Dermis blood vessel endothelial cell (primary cell): ENCODE measurements at regions not wholly inside any gene's neighbourhood (a gene's known extent, or its start where the extent isn't known, plus 50 kb on each side); places are given as distances from the start of the nearest gene placed in this dataset.

Source experiments
- DNase-seq: peaks from one replicate; pipeline ENCODE4 v3.0.0; 2010

GRCh38 chr7:86942995-86943394, 116.5 kb downstream of the ELAPOR2 start:
- no peak for DNase-seq

GRCh38 chr7:86942081-86942480, 117.4 kb downstream of the ELAPOR2 start:
- peak; percentile 40 for DNase-seq

- peak; percentile 90 for DNase-seq
Measured at GRCh38 chr7:86939197-86939814, 120.1 kb downstream of the ELAPOR2 start.

GRCh38 chr7:86937363-86937878, 122.0 kb downstream of the ELAPOR2 start:
- DNase-seq, result no peak

GRCh38 chr7:86933295-86933845, 126.1 kb downstream of the ELAPOR2 start:
- no peak for DNase-seq

- DNase-seq, result peak; percentile 89
Measured at GRCh38 chr7:86932038-86932512, 127.4 kb downstream of the ELAPOR2 start.

GRCh38 chr7:86931439-86931838, 128.0 kb downstream of the ELAPOR2 start:
- DNase-seq, result no peak

GRCh38 chr7:86930554-86931307, 128.7 kb downstream of the ELAPOR2 start:
- DNase-seq, result no peak

GRCh38 chr7:86929293-86930109, 130.0 kb downstream of the ELAPOR2 start:
- DNase-seq, result no peak

- no peak for DNase-seq
Measured at GRCh38 chr7:86928308-86928707, 131.1 kb downstream of the ELAPOR2 start.

GRCh38 chr7:86926732-86927131, 132.7 kb downstream of the ELAPOR2 start:
- DNase-seq, result peak; percentile 74

GRCh38 chr7:86925221-86925620, 134.2 kb downstream of the ELAPOR2 start:
- no peak for DNase-seq

- DNase-seq, result no peak
Measured at GRCh38 chr7:86923527-86923926, 135.9 kb downstream of the ELAPOR2 start.

- DNase-seq, result no peak
Measured at GRCh38 chr7:86920154-86920553, 139.3 kb downstream of the ELAPOR2 start.

- DNase-seq, result no peak
Measured at GRCh38 chr7:86918245-86918644, 141.2 kb downstream of the ELAPOR2 start.

GRCh38 chr7:86916277-86916825, 143.1 kb downstream of the ELAPOR2 start:
- no peak for DNase-seq

- peak; percentile 56 for DNase-seq
Measured at GRCh38 chr7:86914551-86914950, 144.9 kb downstream of the ELAPOR2 start.
